HG02678 (cell line): ENCODE measurements at regions not wholly inside any gene's neighbourhood (a gene's known extent, or its start where the extent isn't known, plus 50 kb on each side); places are given as distances from the start of the nearest gene placed in this dataset.
A peak's percentile ranks its signal among the peaks of the same experiment; 100 is the strongest.

Experiments used
- ATAC-seq: cut with Tn5 transposase; IDR thresholded peaks from one replicate; pipeline ENCODE4 v1.9.1; 2021; ENCODE audit warnings: mild to moderate bottlenecking, moderate library complexity; ENCODE audit not compliant: unreplicated experiment

GRCh38 chr1:177586429-177586828 is 383.4 kb downstream of the SEC16B start:
- no peak for ATAC-seq

- peak; percentile 47 for ATAC-seq
Measured at GRCh38 chr1:177585302-177586220, 384.3 kb downstream of the SEC16B start.

GRCh38 chr1:177573901-177574300 is 396.0 kb downstream of the SEC16B start:
- ATAC-seq: no peak

GRCh38 chr1:177571485-177572076 is 398.3 kb downstream of the SEC16B start:
- ATAC-seq: no peak

GRCh38 chr1:177571076-177571475 is 398.8 kb downstream of the SEC16B start:
- ATAC-seq: no peak

GRCh38 chr1:177569476-177569875 is 398.7 kb downstream of the BRINP2 start:
- ATAC-seq: no peak

GRCh38 chr1:177568622-177569021 is 397.9 kb downstream of the BRINP2 start:
- no peak for ATAC-seq

GRCh38 chr1:177567393-177567792 is 396.6 kb downstream of the BRINP2 start:
- ATAC-seq: no peak

GRCh38 chr1:177566495-177566894 is 395.7 kb downstream of the BRINP2 start:
- no peak for ATAC-seq

- no peak for ATAC-seq
Measured at GRCh38 chr1:177561436-177561835, 390.7 kb downstream of the BRINP2 start.

- no peak for ATAC-seq
Measured at GRCh38 chr1:177558372-177558771, 387.6 kb downstream of the BRINP2 start.

GRCh38 chr1:177556163-177556562 is 385.4 kb downstream of the BRINP2 start:
- no peak for ATAC-seq

GRCh38 chr1:177547200-177547599 is 376.4 kb downstream of the BRINP2 start:
- ATAC-seq: no peak

GRCh38 chr1:177546346-177546745 is 375.6 kb downstream of the BRINP2 start:
- ATAC-seq: no peak

GRCh38 chr1:177526201-177526600 is 355.4 kb downstream of the BRINP2 start:
- ATAC-seq: no peak

GRCh38 chr1:177525176-177525575 is 354.4 kb downstream of the BRINP2 start:
- no peak for ATAC-seq

GRCh38 chr1:177517546-177517945 is 346.8 kb downstream of the BRINP2 start:
- no peak for ATAC-seq

GRCh38 chr1:177514207-177514606 is 343.4 kb downstream of the BRINP2 start:
- no peak for ATAC-seq

GRCh38 chr1:177511036-177511435 is 340.3 kb downstream of the BRINP2 start:
- ATAC-seq: no peak

GRCh38 chr1:177505905-177506590 is 335.3 kb downstream of the BRINP2 start:
- ATAC-seq: no peak

GRCh38 chr1:177495878-177496277 is 325.1 kb downstream of the BRINP2 start:
- no peak for ATAC-seq

GRCh38 chr1:177490786-177491185 is 320.0 kb downstream of the BRINP2 start:
- ATAC-seq: no peak
